Right hindlimb (tissue), 1 donor: ENCODE measurements at regions not wholly inside any gene's neighbourhood (a gene's known extent, or its start where the extent isn't known, plus 50 kb on each side); places are given as distances from the start of the nearest gene placed in this dataset.
"Not testable (repeated sequence)": the region's sequence is repeated elsewhere in the genome, so short reads cannot be mapped to it uniquely, and the experiment has no call there.

Experiments
- DNase-seq: peaks from one replicate; pipeline ENCODE4 v3.0.0-alpha.2; 2018

- no peak for DNase-seq
These were observed 552.8 kb upstream of the NR5A2 start for GRCh38 chr1:199474738-199475137.

- no peak for DNase-seq
These were observed 545.1 kb upstream of the NR5A2 start for GRCh38 chr1:199482426-199482825.

GRCh38 chr1:199489594-199489993 lies 537.9 kb upstream of the NR5A2 start:
- no peak for DNase-seq

DNA sequence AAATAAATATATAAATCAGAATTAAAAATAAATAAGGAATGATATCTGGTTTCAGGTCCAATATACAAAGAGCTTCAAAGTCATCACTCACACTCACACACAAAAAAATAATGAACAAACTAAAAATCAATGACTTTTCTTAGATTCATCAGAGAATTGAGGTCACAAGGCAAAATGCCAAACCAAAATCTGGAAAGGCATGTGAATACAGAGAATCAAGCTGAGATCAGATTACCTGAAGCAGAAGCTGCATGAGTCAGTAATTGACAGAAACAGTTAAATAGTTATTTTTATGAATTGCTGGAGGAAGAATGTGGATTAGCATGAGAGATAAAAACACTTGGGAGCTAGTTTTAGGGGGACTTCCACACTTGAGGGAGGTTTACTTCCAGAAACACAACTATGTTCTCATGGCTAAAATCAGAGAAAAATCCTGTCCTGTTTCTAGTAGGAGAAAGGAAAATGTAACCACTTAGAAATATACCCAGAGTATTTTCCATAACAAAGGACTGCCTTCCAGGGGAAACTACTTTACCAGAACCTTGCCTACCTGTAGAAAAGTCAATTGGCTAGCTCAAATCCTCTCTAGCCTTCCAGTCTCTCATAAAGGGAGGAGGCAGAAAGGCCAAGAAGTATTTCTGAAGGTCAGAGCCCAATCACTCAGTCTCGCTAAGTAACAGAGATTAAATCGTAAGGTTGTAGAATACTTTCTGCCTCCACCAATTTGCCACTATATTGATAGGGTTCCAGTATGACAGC lies 536.6 kb upstream of the NR5A2 start:
- DNase-seq = no peak

- DNase-seq = no peak
These were observed 532.1 kb upstream of the NR5A2 start for GRCh38 chr1:199495432-199495831.

- DNase-seq = not testable (repeated sequence)
These were observed 528.7 kb upstream of the NR5A2 start for GRCh38 chr1:199498802-199499201.

DNA sequence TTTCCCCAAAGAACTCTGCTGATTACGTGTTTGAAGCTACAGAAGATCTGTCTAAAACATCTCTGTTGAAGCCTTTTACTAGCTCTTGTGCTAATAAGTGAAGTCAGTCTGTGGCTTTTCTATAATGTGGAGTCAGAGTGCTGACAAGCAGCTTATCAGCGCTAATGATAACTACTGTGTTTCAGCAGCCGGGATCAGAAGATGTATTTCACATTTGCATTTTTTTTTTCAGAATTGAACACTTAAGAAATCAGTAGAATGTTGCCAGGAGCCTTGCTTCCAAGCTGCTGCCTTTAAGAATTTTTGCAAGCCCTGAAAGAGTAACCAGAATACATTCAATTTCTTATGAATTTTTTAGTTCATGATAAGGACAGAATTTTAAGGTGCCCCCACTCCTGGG lies 519.4 kb upstream of the NR5A2 start:
- DNase-seq = no peak

GRCh38 chr1:199508653-199509052 lies 518.9 kb upstream of the NR5A2 start:
- no peak for DNase-seq

- DNase-seq = no peak
These were observed 518.1 kb upstream of the NR5A2 start for GRCh38 chr1:199509456-199509855.

DNA sequence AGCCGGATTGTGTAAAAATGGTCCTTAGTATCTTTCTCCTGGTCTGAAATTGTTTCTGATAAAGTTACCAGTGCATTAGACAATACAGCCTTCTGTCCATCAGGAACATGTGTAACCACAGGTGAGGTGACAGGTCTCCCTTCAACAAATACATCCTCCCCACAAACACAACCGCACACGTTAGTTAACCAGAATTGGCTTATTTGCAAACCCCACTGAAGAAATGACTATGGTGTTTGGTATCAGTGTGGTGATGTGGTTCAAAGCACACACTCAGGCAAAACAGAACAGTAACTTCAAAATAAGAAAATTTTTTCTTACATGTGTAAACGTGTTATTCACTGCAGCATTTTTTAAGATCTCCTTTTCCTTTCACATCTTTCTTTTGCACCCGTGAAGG lies 517.2 kb upstream of the NR5A2 start:
- no peak for DNase-seq

DNA sequence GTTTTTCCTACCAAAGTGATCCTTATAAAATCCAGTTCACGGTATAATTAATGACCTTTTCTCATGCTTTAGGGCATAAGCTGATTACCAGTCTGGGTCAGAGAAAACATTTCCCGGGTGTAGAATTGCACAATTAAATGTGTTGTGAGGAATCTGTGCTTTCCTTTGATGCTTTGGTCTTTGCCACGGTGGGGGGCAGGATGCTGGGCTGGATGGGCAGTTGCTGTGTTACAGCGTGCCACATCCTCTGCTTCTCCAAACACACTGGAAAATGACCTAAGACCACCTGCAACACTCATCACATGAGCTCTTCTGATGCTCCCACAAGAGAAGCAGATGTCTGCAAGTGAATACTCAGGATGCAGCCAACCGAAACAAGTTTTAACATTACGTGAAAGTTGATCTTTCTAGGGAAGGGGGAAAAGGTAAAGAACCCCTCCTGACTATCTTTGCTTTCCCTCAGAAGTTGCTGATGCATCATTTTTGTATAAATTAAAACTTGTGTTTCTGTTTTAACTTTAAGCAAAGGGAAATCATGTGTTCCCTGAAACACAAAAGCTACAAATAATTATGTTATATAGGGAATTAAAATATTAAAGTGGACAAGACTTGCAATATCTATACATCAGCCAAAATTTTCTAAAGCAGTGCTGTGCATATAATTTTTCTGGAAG lies 515.3 kb upstream of the NR5A2 start:
- no peak for DNase-seq

- no peak for DNase-seq
These were observed 512.2 kb upstream of the NR5A2 start for GRCh38 chr1:199515261-199515660.

DNA sequence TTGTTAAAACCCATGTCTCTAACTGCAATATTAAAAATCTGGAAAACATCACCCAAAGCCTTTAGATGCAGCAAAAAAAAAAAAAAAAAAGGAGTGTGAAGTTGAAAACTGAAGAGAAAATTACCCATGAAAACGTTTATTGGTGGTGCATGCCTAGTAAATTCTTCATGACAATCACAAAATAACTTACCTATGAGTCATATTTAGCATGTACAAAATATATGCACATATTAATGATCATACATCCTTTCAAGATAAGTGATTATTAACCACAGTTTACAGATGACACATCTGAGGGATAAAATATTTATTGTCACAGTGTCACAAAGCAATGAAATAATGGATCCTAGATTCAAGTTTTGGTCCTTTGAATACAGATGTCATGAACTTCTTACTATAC lies 505.2 kb upstream of the NR5A2 start:
- no peak for DNase-seq

DNA sequence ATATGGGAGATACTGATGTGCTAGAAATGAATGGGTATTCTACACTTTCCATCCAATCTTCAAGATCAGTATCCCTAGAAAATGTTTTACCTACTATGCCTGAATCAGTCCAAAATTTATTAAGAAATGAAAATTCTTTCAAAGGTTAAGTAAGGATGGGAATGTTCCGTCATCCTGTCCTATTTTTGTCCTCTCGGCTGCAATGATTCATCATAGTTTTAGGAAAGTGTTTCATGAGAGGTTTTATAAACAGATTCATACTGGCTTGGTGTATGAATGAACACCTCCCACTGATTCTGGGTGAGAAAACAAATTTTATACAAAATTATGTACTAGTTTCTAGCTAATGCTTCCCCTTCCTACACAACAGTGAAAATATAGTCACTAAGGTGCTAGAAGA lies 504.6 kb upstream of the NR5A2 start:
- DNase-seq = no peak

GRCh38 chr1:199529324-199529723 lies 498.2 kb upstream of the NR5A2 start:
- DNase-seq = no peak

DNA sequence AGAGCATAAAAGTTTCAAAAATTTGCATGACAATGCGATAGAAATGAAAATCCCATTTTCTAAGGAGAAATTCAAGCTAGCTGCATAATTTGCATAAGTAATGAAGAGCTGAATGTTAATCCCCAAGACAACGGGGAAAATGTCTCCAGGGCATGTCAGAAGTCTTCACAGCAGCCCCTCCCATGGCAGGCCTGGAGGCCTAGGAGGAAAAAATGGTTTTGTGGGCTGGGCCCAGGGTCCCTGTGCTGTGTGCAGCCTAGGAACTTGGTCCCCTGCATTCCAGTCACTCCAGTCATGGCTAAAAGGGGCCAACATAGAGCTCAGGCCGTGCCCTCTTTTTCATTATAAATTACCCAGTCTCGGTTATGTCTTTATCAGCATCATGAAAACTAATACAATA lies 494.1 kb upstream of the NR5A2 start:
- not testable (repeated sequence) for DNase-seq

- no peak for DNase-seq
These were observed 481.7 kb upstream of the NR5A2 start for GRCh38 chr1:199545780-199546179.

GRCh38 chr1:199546323-199546722 lies 481.2 kb upstream of the NR5A2 start:
- no peak for DNase-seq

- DNase-seq = no peak
These were observed 478.1 kb upstream of the NR5A2 start for GRCh38 chr1:199549421-199549820.

DNA sequence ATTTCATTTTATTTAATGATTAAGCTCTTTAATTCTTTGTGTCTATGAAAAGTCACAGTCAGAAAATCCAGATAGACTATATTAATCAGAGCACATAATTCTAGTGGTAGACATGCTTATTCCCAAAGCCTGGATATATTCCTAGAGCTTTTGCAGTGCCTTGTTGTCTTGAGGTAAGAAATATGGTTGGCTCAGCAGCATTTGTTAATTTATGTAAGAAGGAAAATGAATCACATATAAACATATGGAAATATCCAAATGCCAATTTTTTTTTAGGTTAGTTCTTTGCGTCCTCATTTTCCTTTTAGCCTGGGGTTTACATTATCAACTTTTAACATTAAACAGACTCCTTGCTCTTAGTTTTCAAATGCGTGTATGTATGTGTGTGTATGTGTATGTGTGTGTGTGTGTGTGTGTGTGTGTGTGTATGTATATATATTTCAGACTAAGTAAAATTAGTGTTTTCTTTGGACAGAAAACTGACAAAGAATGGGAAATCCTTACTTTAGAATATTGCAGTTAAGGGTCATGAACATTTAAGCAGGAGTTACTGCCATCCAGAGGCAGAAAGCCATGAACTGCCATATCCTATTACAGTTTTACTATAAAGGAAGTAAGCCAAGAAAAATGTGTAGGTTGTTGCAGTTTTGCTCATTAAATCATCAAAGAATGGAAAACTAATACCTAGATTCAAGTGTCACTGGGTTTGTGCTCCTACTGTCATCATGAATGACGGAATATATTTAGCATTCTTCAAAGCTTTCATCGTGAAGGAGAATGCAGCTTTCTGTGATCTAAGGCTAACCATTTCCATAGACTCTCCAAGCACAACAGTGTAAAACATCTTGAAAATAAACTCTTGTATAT lies 477.1 kb upstream of the NR5A2 start:
- DNase-seq = no peak

DNA sequence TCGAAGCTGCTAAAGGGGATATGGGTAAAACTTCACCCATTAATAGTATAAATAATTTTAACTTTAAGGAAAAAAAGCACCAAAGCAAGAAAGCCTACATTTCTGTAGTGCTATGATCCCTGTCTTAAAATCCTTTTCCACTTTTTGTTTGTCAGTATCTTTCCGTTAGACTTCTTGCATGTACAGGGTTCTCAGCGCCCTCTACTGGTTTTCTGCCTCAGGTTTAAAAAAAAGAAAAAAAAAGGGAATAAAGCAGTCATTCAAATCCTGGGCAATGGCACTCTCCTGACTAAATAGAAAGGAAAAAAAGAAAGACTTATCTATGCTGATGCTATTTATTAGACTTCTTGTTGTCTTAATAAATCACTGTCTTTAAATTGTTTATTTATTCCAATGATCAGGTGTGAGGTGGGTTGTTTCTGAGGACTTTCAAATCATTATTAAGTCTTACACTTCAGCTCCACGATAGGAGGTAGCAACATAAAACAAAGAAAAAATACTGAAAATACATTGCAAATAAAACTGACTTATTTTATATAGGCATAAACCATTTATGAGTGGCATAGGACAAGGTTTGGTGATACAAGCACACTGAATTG lies 475.4 kb upstream of the NR5A2 start:
- peak; percentile 48 for DNase-seq

- no peak for DNase-seq
These were observed 474.4 kb upstream of the NR5A2 start for GRCh38 chr1:199553104-199553503.

GRCh38 chr1:199561334-199561733 lies 466.2 kb upstream of the NR5A2 start:
- DNase-seq = no peak
